DOHH2 (cell line): ENCODE measurements at regions not wholly inside any gene's neighbourhood (a gene's known extent, or its start where the extent isn't known, plus 50 kb on each side); places are given as distances from the start of the nearest gene placed in this dataset.
"Not testable (repeated sequence)": the region's sequence is repeated elsewhere in the genome, so short reads cannot be mapped to it uniquely, and the experiment has no call there.

ENCODE experiments used
- H3F3A ChIP-seq: fragments of 200-600 bp; sonication (generic), shearing (Covaris generic); 2 replicates; pipeline ENCODE4 v1.6.0; 2016; ENCODE audit warnings: antibody characterized with exemption, mild to moderate bottlenecking; ENCODE audit not compliant: control insufficient read depth, insufficient read depth
- H3K27ac ChIP-seq: fragments of 200-600 bp; sonication (generic); 2 replicates; pipeline ENCODE4 v1.5.1; 2014; ENCODE audit warnings: low read depth, mild to moderate bottlenecking, low read length, moderate library complexity
- H3K27me3 ChIP-seq: fragments of 200-600 bp; sonication (generic); 2 replicates; pipeline ENCODE4 v1.6.1; 2014; ENCODE audit warnings: mild to moderate bottlenecking, low read length, mixed read lengths; ENCODE audit not compliant: control insufficient read depth
- H3K36me3 ChIP-seq: fragments of 200-600 bp; sonication (generic); 2 replicates; pipeline ENCODE4 v1.6.1; 2014; ENCODE audit warnings: mild to moderate bottlenecking, low read length, moderate library complexity, mixed read lengths; ENCODE audit not compliant: control insufficient read depth
- H3K4me1 ChIP-seq: fragments of 200-600 bp; sonication (generic); 2 replicates; pipeline ENCODE4 v1.6.1; 2014; ENCODE audit warnings: mild to moderate bottlenecking, low read length, mixed read lengths; ENCODE audit not compliant: control insufficient read depth
- H3K4me2 ChIP-seq: fragments of 200-600 bp; sonication (generic); 2 replicates; pipeline ENCODE4 v1.6.0; 2014; ENCODE audit warnings: mild to moderate bottlenecking, low read length, moderate library complexity
- H3K4me3 ChIP-seq: fragments of 200-600 bp; sonication (generic); 2 replicates; pipeline ENCODE4 v1.5.1; 2014; ENCODE audit warnings: mild to moderate bottlenecking, low read length, mixed read lengths
- H3K79me2 ChIP-seq: fragments of 200-600 bp; sonication (generic); 2 replicates; pipeline ENCODE4 v1.6.1; 2014; ENCODE audit warnings: mild to moderate bottlenecking, low read length, mixed read lengths; ENCODE audit not compliant: control insufficient read depth
- H3K9me2 ChIP-seq: fragments of 200-600 bp; sonication (generic); replicated peaks from 2 replicates; pipeline ENCODE4 v1.6.1; 2014; ENCODE audit warnings: mild to moderate bottlenecking, low read length, mixed read lengths; ENCODE audit not compliant: control insufficient read depth
- H3K9me3 ChIP-seq: fragments of 200-600 bp; sonication (generic); 2 replicates; pipeline ENCODE4 v1.6.1; 2014; ENCODE audit warnings: antibody characterized with exemption, low read length, mixed read lengths; ENCODE audit not compliant: control insufficient read depth, insufficient read depth
- H4K20me1 ChIP-seq: fragments of 200-600 bp; sonication (generic); 2 replicates; pipeline ENCODE4 v1.6.0; 2014; ENCODE audit warnings: low read depth, mild to moderate bottlenecking, antibody characterized with exemption, low read length, moderate library complexity; ENCODE audit not compliant: control insufficient read depth, insufficient read depth
- CTCF ChIP-seq: fragments of 200-600 bp; sonication (generic); IDR thresholded peaks from one replicate; pipeline ENCODE4 v1.5.1; 2014; ENCODE audit warnings: antibody characterized with exemption, mild to moderate bottlenecking, low read depth, low read length; ENCODE audit not compliant: poor library complexity, severe bottlenecking
- EZH2phosphoT487 ChIP-seq: fragments of 200-600 bp; sonication (generic); IDR thresholded peaks from 2 replicates; pipeline ENCODE4 v1.6.1; 2017; ENCODE audit warnings: borderline replicate concordance, mild to moderate bottlenecking, antibody characterized with exemption, low read length, moderate library complexity, mixed read lengths

- Histone ChIP-seq H3K79me2 (no peaks in the 10 kb centered on the region), H3K36me3 (no peaks in the 10 kb centered on the region), H3F3A (no peaks in the 10 kb centered on the region), H3K9me3 (no peaks in the 10 kb centered on the region), H4K20me1 (no peaks in the 10 kb centered on the region), H3K27me3 (no peaks in the 10 kb centered on the region), H3K4me1 (no peaks in the 10 kb centered on the region), H3K9me2 (no peaks in the 10 kb centered on the region), H3K4me2 (no peak overlapping the region), H3K4me3 (no peak overlapping the region), H3K27ac (no peak overlapping the region)
- TF ChIP-seq EZH2phosphoT487 (no peak), CTCF (no peak)
Measured at GRCh38 chr2:192899466-192899865, 704.7 kb upstream of the TMEFF2 start.

- H3K4me2 ChIP-seq, H3K9me2 ChIP-seq, H4K20me1 ChIP-seq, H3K79me2 ChIP-seq, H3K27me3 ChIP-seq, H3K27ac ChIP-seq, H3K36me3 ChIP-seq, H3K9me3 ChIP-seq, H3K4me1 ChIP-seq, H3F3A ChIP-seq, H3K4me3 ChIP-seq: not testable (repeated sequence)
Measured at GRCh38 chr2:192893976-192894375, 699.2 kb upstream of the TMEFF2 start.

DNA sequence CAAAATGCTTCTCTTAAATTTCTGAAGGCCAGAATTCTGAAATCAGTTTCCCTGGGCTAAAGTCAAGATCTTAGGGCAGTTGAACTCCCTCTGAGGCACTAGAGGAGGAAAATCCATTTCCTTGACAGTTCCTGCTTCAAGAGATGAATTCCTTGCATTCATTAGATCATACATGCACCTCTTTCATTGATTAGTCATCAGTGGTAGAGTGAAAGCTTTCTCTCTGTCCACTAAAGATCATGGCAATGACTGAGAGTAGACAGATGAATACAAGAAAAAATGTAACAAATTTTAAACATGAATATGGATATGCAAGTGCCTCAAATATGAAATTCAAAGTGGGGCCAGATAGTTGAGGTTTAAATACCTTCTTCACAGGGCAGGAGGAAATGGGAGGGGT, 693.4 kb upstream of the TMEFF2 start:
- Histone ChIP-seq H3K4me2 (no peak overlapping the region), H3K9me2 (no peaks in the 10 kb centered on the region), H3K4me3 (no peak overlapping the region), H3K27ac (no peak overlapping the region), H3K79me2 (no peaks in the 10 kb centered on the region), H3F3A (no peaks in the 10 kb centered on the region), H3K9me3 (no peaks in the 10 kb centered on the region), H3K27me3 (no peaks in the 10 kb centered on the region), H4K20me1 (no peaks in the 10 kb centered on the region), H3K4me1 (no peaks in the 10 kb centered on the region), H3K36me3 (no peaks in the 10 kb centered on the region)
- TF ChIP-seq CTCF (no peak), EZH2phosphoT487 (no peak)

GRCh38 chr2:192887337-192887736, 692.6 kb upstream of the TMEFF2 start:
- no peaks in the 10 kb centered on the region for H3K79me2 ChIP-seq
- H3K9me2 ChIP-seq, result no peaks in the 10 kb centered on the region
- H3K4me2 ChIP-seq, result no peak overlapping the region
- no peaks in the 10 kb centered on the region for H4K20me1 ChIP-seq
- no peaks in the 10 kb centered on the region for H3K9me3 ChIP-seq
- H3K4me3 ChIP-seq, result no peak overlapping the region
- H3F3A ChIP-seq, result no peaks in the 10 kb centered on the region
- no peaks in the 10 kb centered on the region for H3K4me1 ChIP-seq
- no peaks in the 10 kb centered on the region for H3K36me3 ChIP-seq
- H3K27me3 ChIP-seq, result no peaks in the 10 kb centered on the region
- no peak for TF ChIP-seq EZH2phosphoT487
- TF ChIP-seq CTCF, result no peak
- H3K27ac ChIP-seq, result no peak overlapping the region
